CD4-positive, alpha-beta T cell (primary cell): ENCODE measurements at regions not wholly inside any gene's neighbourhood (a gene's known extent, or its start where the extent isn't known, plus 50 kb on each side); places are given as distances from the start of the nearest gene placed in this dataset.

ENCODE experiments used
- ATAC-seq: fragments of 200-7000 bp; cut with Tn5 transposase; one replicate; pipeline ENCODE4 v1.10.0; 2022; ENCODE audit warnings: mild to moderate bottlenecking; ENCODE audit not compliant: poor library complexity
- CTCF ChIA-PET: fragments of 350-600 bp; sonication (Branson Sonifier 250); formaldehyde crosslinking; loops from one replicate; lab custom pipeline; 2021; ENCODE audit warnings: antibody characterized with exemption, inconsistent platforms; lab: Charles Lee
- POLR2A ChIA-PET: fragments of 350-600 bp; sonication (Branson Sonifier 250); formaldehyde crosslinking; loops from one replicate; lab custom pipeline; 2021; ENCODE audit warnings: antibody characterized with exemption, inconsistent platforms; lab: Charles Lee
- DNase-seq, 14 experiments: peaks; one replicate each; pipeline ENCODE4 v3.0.0-alpha.2; 2013 to 2020; ENCODE audit warnings: mixed read lengths in 2 of 14
- H3K27ac ChIP-seq, 2 donors: one replicate each; pipeline versions ENCODE4 v1.5.1 to v1.7.0; 2013; ENCODE audit warnings: low read length in 2 of 2, low read depth in 1 of 2, mild to moderate bottlenecking in 1 of 2
- H3K27me3 ChIP-seq, 2 experiments: 1 replicate in 1 of 2; 2 replicates in 1 of 2; pipeline versions ENCODE4 v1.6.1 to v1.7.0; 2013; ENCODE audit warnings: low read length in 2 of 2, control low read depth in 1 of 2, mild to moderate bottlenecking in 1 of 2, moderate library complexity in 1 of 2; ENCODE audit not compliant: insufficient read depth in 2 of 2, control insufficient read depth in 1 of 2
- H3K36me3 ChIP-seq: one replicate; pipeline ENCODE4 v1.6.1; 2013; ENCODE audit warnings: low read length, control low read depth; ENCODE audit not compliant: insufficient read depth
- H3K4me1 ChIP-seq: one replicate; pipeline ENCODE4 v1.6.1; 2013; ENCODE audit warnings: low read length, control low read depth; ENCODE audit not compliant: insufficient read depth
- H3K4me3 ChIP-seq: one replicate; pipeline ENCODE4 v1.5.1; 2013; ENCODE audit warnings: mild to moderate bottlenecking, low read length, moderate library complexity
- H3K9me3 ChIP-seq, 2 experiments: 1 replicate in 1 of 2; 2 replicates in 1 of 2; pipeline versions ENCODE4 v1.6.1 to v1.7.0; 2013; ENCODE audit warnings: low read length in 2 of 2, mild to moderate bottlenecking in 2 of 2, control low read depth in 1 of 2, moderate library complexity in 1 of 2; ENCODE audit not compliant: control insufficient read depth in 1 of 2, insufficient read depth in 1 of 2
- H3K27ac Mint-ChIP-seq: one replicate; pipeline ENCODE4 v1.8.0; 2020; ENCODE audit warnings: mixed read lengths
- H3K27me3 Mint-ChIP-seq: one replicate; pipeline ENCODE4 v1.8.0; 2021; ENCODE audit warnings: mixed read lengths
- H3K36me3 Mint-ChIP-seq: one replicate; pipeline ENCODE4 v1.8.0; 2021; ENCODE audit warnings: low read depth, mixed read lengths
- H3K4me1 Mint-ChIP-seq: one replicate; pipeline ENCODE4 v1.8.0; 2021; ENCODE audit warnings: low read depth, mixed read lengths
- H3K4me3 Mint-ChIP-seq: one replicate; pipeline ENCODE4 v1.8.0; 2020; ENCODE audit warnings: mild to moderate bottlenecking, mixed read lengths
- H3K9me3 Mint-ChIP-seq: one replicate; pipeline ENCODE4 v1.8.0; 2020; ENCODE audit warnings: mixed read lengths
- CTCF ChIP-seq: fragments of 200-600 bp; IDR thresholded peaks from one replicate; pipeline ENCODE4 v1.8.0; 2022; ENCODE audit warnings: antibody characterized with exemption, mild to moderate bottlenecking
- intact Hi-C, 2 experiments: fragments of 100-400 bp; cut with DNase I in 1 of 2; cut with micrococcal nuclease in 1 of 2; formaldehyde crosslinking; loops; one replicate each; pipeline versions ENCODE4 v1.15.1 to v1.9.0; 2023 to 2025; cut with DNase I, micrococcal nuclease

GRCh38 chr3:107272471-107272870, 104.8 kb upstream of the CCDC54 start:
- Histone ChIP-seq H3K4me1 (no peaks in the 10 kb centered on the region), H3K9me3 (no peaks in the 10 kb centered on the region), H3K27ac (no peak overlapping the region), H3K27me3 (peaks cover 0 to 5% of the 10 kb centered on the region in 2 experiments), H3K36me3 (no peaks in the 10 kb centered on the region), H3K4me3 (no peak overlapping the region)
- DNase-seq (no peak), ATAC-seq (no peak)
- Mint-ChIP-seq H3K27ac (no peak overlapping the region), H3K27me3 (peaks cover 22% of the 10 kb centered on the region), H3K4me1 (no peaks in the 10 kb centered on the region), H3K4me3 (no peak overlapping the region), H3K9me3 (no peaks in the 10 kb centered on the region), H3K36me3 (no peaks in the 10 kb centered on the region)
- intact Hi-C loops: loop anchor here (5.0 to 10.0 kb wide), 4 partner anchors 150 to 272 kb away; no protein-coding TSS in a partner anchor
- ChIA-PET POLR2A (no interaction called here), CTCF (interaction anchor here (0.8 to 1.0 kb wide), 2 partner anchors 149 to 177 kb away, joined by 3 to 4 read pairs; no protein-coding TSS in a partner anchor)
- TF ChIP-seq CTCF: no peak

- ATAC-seq: no peak
- H3K27ac ChIP-seq: no peak overlapping the region
- intact Hi-C loops: loop anchor here (5.0 to 10.0 kb wide), 4 partner anchors 149 to 272 kb away; no protein-coding TSS in a partner anchor
- Mint-ChIP-seq H3K4me1 (no peaks in the 10 kb centered on the region), H3K4me3 (no peak overlapping the region), H3K27me3 (peaks cover 22% of the 10 kb centered on the region), H3K36me3 (no peaks in the 10 kb centered on the region), H3K27ac (no peak overlapping the region), H3K9me3 (no peaks in the 10 kb centered on the region)
- ChIA-PET CTCF (interaction anchor here (0.8 to 1.0 kb wide), 2 partner anchors 148 to 176 kb away, joined by 3 to 4 read pairs; no protein-coding TSS in a partner anchor), POLR2A (no interaction called here)
- peaks cover 0 to 5% of the 10 kb centered on the region in 2 experiments for H3K27me3 ChIP-seq
- H3K9me3 ChIP-seq: no peaks in the 10 kb centered on the region
- no peak overlapping the region for H3K4me3 ChIP-seq
- DNase-seq: no peak
- TF ChIP-seq CTCF: no peak
- H3K4me1 ChIP-seq: no peaks in the 10 kb centered on the region
- no peaks in the 10 kb centered on the region for H3K36me3 ChIP-seq
These were observed 104.4 kb upstream of the CCDC54 start for GRCh38 chr3:107272885-107273284.

- H3K9me3 Mint-ChIP-seq: no peaks in the 10 kb centered on the region
- peaks cover 22% of the 10 kb centered on the region for H3K27me3 Mint-ChIP-seq
- H3K4me1 Mint-ChIP-seq: no peaks in the 10 kb centered on the region
- no peak for DNase-seq
- Histone ChIP-seq H3K9me3 (no peaks in the 10 kb centered on the region), H3K27ac (no peak overlapping the region), H3K36me3 (no peaks in the 10 kb centered on the region), H3K27me3 (peaks cover 0 to 5% of the 10 kb centered on the region in 2 experiments), H3K4me3 (no peak overlapping the region), H3K4me1 (no peaks in the 10 kb centered on the region)
- no peak overlapping the region for H3K4me3 Mint-ChIP-seq
- TF ChIP-seq CTCF: no peak
- intact Hi-C loops: loop anchor here (5.0 to 10.0 kb wide), 4 partner anchors 149 to 271 kb away; no protein-coding TSS in a partner anchor
- ChIA-PET CTCF (no interaction called here), POLR2A (no interaction called here)
- no peak for ATAC-seq
- no peaks in the 10 kb centered on the region for H3K36me3 Mint-ChIP-seq
- no peak overlapping the region for H3K27ac Mint-ChIP-seq
These were observed 103.5 kb upstream of the CCDC54 start for GRCh38 chr3:107273771-107274170.
